ENCODE measurements at regions not wholly inside any gene's neighbourhood (a gene's known extent, or its start where the extent isn't known, plus 50 kb on each side); places are given as distances from the start of the nearest gene placed in this dataset.
"Not testable (repeated sequence)": the region's sequence is repeated elsewhere in the genome, so short reads cannot be mapped to it uniquely, and the experiment has no call there.

- Histone ChIP-seq H3K27ac (ENCODE audit: extremely low read depth, low read depth, low read length) (no peak overlapping the region), H3K27me3 (ENCODE audit: control insufficient read depth in 2 of 2, insufficient read depth in 2 of 2, low read length in 2 of 2) (no peaks in the 10 kb centered on the region), H3K36me3 (ENCODE audit: control insufficient read depth, insufficient read depth, low read length) (no peaks in the 10 kb centered on the region), H3K9me1 (ENCODE audit: control insufficient read depth, insufficient read depth, low read length) (no peaks in the 10 kb centered on the region), H3K9ac (ENCODE audit: insufficient read depth in 1 of 2, low read depth in 2 of 2, low read length in 2 of 2) (no peak overlapping the region), H3K9me3 (replicated peaks; ENCODE audit: control insufficient read depth, insufficient read depth, low read depth, low read length) (no peaks in the 10 kb centered on the region), H2AFZ (ENCODE audit: low read depth, low read length) (no peak overlapping the region), H4K20me1 (replicated peaks; ENCODE audit: control insufficient read depth, insufficient read depth, low read length) (no peaks in the 10 kb centered on the region), H3K4me2 (ENCODE audit: insufficient read depth, low read length) (no peak overlapping the region), H3K4me1 (replicated peaks in 1 of 2; ENCODE audit: control insufficient read depth in 2 of 2, insufficient read depth in 2 of 2, low read length in 2 of 2) (no peaks in the 10 kb centered on the region), H3K4me3 (no peak overlapping the region), H3K79me2 (ENCODE audit: control insufficient read depth, insufficient read depth, low read length) (no peaks in the 10 kb centered on the region)
- no TSS peak for BruUV-seq (replicated peaks)
- ATAC-seq (no peak), DNase-seq (ENCODE audit: extremely low read depth in 1 of 4, low spot score in 3 of 4) (no peak), FAIRE-seq (no peak)
- intact Hi-C loops (cut with micrococcal nuclease): no loop called here
- WGBS (ENCODE audit: insufficient coverage, low coverage, missing lambda C conversion rate): 0% methylated on average over 1 of the region's 1 CpG
- ChIA-PET POLR2A (interaction anchor here (0.6 kb wide), 1 partner anchor 155 kb away, joined by 3 read pairs; no protein-coding TSS in a partner anchor), CTCF (ENCODE audit: low intra/inter-chr PET ratio) (no interaction called here)
- TF ChIP-seq ZNF347 (CRISPR knock-in tag; IDR thresholded peaks at IDR 0.05; ENCODE audit: low read depth): no peak
- TF ChIP-seq NFXL1 (CRISPR knock-in tag; IDR thresholded peaks at IDR 0.05): no peak
- no peak for TF ChIP-seq RBFOX2 (IDR thresholded peaks at IDR 0.05; ENCODE audit: low read depth, low read length)
- no peak for TF ChIP-seq LARP7 (IDR thresholded peaks at IDR 0.05)
- no peak for TF ChIP-seq ZKSCAN1 (IDR thresholded peaks at IDR 0.05; ENCODE audit: low read depth, low read length)
- in situ Hi-C loops (cut with MboI): no loop called here
Measured at GRCh38 chr2:82939211-82939610, 1519.9 kb downstream of the SUCLG1 start.

- H4K20me1 ChIP-seq (replicated peaks; ENCODE audit: control insufficient read depth, insufficient read depth, low read length); in situ Hi-C loops (cut with MboI); H3K79me2 ChIP-seq (ENCODE audit: control insufficient read depth, insufficient read depth, low read length); H3K4me1 ChIP-seq (replicated peaks in 1 of 2; ENCODE audit: control insufficient read depth in 2 of 2, insufficient read depth in 2 of 2, low read length in 2 of 2); H3K9ac ChIP-seq (ENCODE audit: insufficient read depth in 1 of 2, low read depth in 2 of 2, low read length in 2 of 2); H3K4me2 ChIP-seq (ENCODE audit: insufficient read depth, low read length); ATAC-seq; H3K36me3 ChIP-seq (ENCODE audit: control insufficient read depth, insufficient read depth, low read length); H3K27ac ChIP-seq (ENCODE audit: extremely low read depth, low read depth, low read length); CTCF ChIA-PET (ENCODE audit: low intra/inter-chr PET ratio); DNase-seq (ENCODE audit: extremely low read depth in 1 of 4, low spot score in 3 of 4); H3K27me3 ChIP-seq (ENCODE audit: control insufficient read depth in 2 of 2, insufficient read depth in 2 of 2, low read length in 2 of 2); FAIRE-seq; intact Hi-C loops (cut with micrococcal nuclease); H2AFZ ChIP-seq (ENCODE audit: low read depth, low read length); H3K9me3 ChIP-seq (replicated peaks; ENCODE audit: control insufficient read depth, insufficient read depth, low read depth, low read length); BruUV-seq (replicated peaks); H3K9me1 ChIP-seq (ENCODE audit: control insufficient read depth, insufficient read depth, low read length); H3K4me3 ChIP-seq: not testable (repeated sequence)
- WGBS (ENCODE audit: insufficient coverage, low coverage, missing lambda C conversion rate): 9% methylated on average over 5 of the region's 40 CpGs
- POLR2A ChIA-PET: interaction anchor here (0.6 kb wide), 1 partner anchor 154 kb away, joined by 3 read pairs; no protein-coding TSS in a partner anchor
Measured at GRCh38 chr2:82938321-82938845, 1520.7 kb downstream of the SUCLG1 start.
